NCI-H1105 (cell line): ENCODE measurements at regions not wholly inside any gene's neighbourhood (a gene's known extent, or its start where the extent isn't known, plus 50 kb on each side); places are given as distances from the start of the nearest gene placed in this dataset.
"Not testable (repeated sequence)": the region's sequence is repeated elsewhere in the genome, so short reads cannot be mapped to it uniquely, and the experiment has no call there.

ENCODE experiments used
- DNase-seq: peaks from one replicate; lab custom pipeline; 2025; lab: John Stamatoyannopoulos, UW

DNA sequence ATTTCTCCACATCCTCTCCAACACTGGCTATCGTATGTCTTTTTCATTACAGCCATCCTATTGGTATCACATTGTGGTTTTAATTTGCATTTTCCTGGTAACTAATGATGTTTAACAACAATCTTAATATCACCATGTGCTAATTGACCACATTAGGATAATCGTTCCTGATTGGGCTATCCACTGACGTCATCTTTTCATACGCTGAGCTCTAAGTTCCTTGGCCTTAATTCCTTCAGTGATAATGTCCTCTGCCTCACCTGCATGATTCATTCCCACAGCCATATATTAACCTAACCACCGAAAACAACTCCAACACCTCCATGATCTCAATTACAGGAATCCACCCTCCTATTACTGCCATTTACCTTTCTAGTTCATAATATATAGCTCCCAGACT, 547.9 kb upstream of the BRINP1 start:
- no peak for DNase-seq

DNA sequence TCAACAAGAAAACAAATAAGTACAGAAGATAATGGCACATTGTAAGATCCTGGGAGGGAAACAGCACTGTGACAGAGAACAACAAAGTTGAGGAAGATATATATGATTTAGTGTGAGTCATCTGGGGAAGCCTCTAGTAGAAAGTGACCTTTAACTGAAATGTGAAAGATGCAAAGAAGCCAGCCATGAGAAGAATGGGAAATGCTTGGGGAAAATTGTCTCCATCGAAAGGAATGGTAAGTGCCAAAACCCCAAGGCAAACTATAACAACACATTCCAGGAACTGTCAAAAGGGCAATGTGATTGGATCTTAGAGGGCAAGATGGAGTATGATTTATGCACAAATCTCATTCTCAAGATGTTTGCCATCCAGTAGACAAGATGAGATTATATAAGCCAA, 537.8 kb upstream of the BRINP1 start:
- no peak for DNase-seq

DNA sequence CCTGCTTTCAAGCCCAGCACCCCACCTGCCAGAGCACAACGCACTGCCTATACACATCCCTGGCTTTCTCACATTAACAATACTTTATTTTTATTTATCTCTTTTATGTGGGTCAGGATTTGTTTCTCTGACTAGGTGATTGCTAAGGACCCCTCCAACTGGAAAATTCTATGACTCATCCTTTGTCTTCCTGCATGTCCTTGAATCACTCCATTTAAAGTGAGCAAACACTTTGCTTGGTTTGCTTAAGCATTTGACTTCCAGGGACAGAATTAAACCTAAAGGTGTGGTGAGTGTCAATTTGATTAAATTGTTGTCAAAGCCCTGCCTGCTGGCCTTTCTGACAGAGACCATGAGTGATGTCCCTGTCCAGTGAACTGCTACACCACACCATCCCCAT, 536.5 kb upstream of the BRINP1 start:
- DNase-seq, result no peak

GRCh38 chr9:119903851-119904250, 534.6 kb upstream of the BRINP1 start:
- DNase-seq, result no peak

DNA sequence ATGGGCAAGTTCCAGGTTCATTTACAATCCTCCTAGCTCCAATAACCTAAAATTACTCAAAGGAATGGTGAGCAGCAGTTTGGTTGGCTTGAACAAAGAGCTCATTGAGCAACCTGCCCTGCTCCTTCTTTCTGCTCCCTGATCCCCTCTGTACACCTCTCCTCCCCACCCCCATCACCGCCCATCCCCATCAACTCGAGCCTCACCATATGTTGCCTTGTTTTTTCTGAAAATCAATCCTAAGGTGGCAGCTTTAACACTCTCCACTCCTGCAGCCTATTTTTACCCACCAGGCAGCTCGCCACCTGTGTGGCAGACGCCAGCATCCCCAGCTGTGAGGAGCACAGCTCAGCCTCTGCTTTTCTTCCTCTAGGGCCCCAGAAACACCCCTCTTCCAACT, 533.4 kb upstream of the BRINP1 start:
- DNase-seq, result no peak

DNA sequence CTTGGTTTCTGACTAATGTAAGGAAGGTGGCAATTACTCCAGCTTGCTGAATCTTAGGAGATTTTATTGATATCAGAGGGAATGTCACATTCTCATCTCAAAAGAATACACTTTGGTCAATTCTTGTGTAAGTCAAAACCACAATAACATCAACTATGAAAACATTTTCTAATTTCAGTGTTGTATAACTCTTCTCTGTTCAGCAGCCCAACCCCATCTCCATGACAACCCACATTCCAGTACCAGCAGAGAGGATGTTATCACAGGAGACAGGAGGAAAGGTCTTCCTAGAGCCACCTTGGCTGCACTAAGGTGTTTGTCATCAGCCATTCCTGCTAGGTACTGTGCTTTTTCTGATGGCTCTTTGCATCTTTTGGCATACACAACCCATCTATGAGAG, 529.1 kb upstream of the BRINP1 start:
- no peak for DNase-seq

GRCh38 chr9:119884438-119884837, 515.2 kb upstream of the BRINP1 start:
- DNase-seq, result no peak

DNA sequence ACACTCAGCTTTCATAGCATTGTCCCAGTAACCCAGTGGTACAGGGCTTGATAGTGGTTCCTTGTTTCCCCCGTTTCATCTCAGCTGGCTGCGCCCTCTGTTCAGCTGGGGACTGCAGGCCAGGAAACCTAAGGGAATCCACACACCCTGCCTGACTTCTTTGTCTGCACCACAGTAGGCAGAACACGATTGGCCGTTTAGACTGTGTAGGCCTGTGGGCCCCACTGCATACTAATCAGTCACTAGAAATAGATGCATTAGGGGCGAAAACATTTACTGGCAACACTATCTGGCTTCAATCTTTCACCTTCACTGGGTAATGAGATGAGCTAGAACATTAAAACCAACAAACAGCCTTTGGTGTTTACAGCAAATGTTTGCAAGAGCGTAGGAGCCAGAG, 512.7 kb upstream of the BRINP1 start:
- DNase-seq, result no peak

DNA sequence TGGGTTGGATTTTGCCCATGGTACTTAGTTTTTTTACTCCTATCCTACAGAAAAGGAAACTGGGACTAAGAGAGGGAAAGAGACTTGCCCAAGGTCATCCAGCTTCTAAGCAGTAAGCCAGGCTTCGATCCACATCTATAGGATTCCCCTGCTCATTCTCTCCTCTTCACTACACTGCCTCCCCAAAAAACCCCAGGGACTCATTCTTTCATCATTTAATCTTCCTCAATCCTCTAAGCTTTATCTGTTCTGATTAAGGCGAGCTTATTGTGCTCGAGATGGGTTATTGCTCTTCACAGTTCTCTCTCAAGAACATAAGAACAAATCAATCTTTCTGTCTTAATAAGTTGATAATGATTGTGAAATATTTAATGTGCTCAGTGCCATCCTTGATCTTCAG, 511.1 kb upstream of the BRINP1 start:
- no peak for DNase-seq

DNA sequence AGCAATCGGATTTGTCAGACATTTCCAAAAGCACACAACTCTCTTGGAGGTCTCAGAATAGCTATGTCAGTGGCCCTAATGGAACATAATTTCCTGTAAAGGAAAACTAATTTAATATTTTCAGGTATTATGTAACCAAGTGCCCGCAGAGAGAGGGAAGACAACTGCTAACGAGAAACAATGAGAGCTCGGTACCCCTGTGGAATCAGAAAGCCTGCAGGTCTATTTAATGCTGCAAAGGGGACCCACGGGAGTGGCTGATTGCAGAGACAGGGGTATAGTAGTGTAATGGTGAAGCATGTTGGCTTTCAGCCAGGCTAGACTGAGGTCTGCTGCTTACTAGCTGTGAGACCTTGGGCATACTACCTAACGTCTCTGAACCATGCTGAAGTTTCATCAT, 508.1 kb upstream of the BRINP1 start:
- no peak for DNase-seq

DNA sequence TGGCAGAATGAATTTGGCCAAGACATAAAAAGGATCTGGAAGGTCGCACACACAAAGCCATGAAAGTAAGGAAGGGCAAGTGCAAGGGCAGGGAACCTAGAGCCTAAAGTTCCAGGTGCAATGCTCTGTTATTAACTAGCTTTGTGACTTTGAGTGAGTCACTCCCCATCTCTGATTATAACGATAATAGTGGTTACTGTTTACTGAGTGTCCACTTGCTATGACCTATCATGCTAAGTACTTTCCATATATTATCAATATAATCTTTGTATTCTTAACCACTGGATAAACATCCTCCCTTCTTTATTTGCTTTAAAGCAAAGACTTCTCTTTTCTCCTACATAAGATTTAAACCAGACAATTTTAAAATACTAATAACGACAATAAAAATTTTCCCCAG, 504.6 kb upstream of the BRINP1 start:
- no peak for DNase-seq

- DNase-seq, result not testable (repeated sequence)
Observed at GRCh38 chr9:119870251-119870650, 501.0 kb upstream of the BRINP1 start.

GRCh38 chr9:119868694-119869093, 499.5 kb upstream of the BRINP1 start:
- DNase-seq, result peak; percentile 76

GRCh38 chr9:119861842-119862241, 492.6 kb upstream of the BRINP1 start:
- DNase-seq, result no peak

DNA sequence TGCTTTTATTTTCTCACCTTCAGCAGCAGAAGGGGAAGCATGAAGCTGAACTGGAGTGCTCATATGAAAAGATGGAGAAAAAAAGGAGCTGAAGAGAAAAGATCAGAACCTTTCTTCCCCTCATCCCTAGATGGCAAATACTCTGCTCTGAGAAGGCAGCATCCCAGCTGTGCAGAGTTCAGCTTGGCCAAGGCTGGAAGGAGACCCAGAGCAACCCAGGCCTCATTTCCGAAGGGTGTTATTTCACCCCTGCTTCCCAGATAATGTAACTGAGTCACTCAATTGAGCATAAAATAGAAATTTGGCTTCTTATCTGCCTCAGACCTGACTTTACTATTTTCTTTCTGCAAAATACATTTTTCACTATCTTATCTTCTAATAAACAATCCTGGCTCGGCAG, 489.9 kb upstream of the BRINP1 start:
- no peak for DNase-seq

DNA sequence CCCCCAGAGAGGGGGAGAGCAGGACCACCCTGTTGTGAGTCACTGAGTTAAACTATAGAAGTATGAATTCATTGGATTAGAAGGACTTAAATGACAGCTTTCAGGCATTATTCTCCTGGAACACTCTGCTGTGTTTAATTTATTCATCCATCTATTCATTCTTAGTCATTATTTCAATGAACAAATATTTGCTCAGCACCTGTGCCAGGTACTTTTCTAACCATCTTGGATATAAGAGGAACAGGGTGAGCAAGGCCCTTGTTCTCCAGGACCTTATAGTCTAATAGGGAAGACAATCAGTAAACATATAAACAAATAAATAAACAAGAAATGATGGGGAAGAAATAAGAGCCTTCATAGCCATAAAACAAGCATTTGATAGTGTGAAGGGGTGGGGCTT, 483.9 kb upstream of the BRINP1 start:
- DNase-seq, result peak; percentile 54

DNA sequence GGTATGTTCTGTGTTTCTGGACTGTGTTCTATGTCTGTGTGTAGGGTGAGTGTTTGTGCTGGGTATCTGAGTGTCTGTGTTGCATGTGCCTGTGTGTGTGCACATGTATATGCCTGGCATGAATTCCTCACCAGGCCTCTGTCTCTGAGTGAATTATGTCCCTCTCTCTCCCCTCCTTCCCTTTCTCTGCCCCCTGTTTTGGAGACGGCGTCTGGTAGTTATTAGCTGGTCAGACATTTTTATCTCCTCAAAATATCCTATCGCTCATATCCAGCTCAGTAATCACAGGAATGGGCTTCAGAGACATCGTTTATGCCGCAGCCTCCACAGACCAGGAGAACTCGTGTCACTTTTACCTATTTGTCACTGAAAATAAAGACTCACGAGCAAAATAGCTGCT, 483.2 kb upstream of the BRINP1 start:
- DNase-seq, result no peak

GRCh38 chr9:119844431-119844830, 475.2 kb upstream of the BRINP1 start:
- DNase-seq, result no peak

DNA sequence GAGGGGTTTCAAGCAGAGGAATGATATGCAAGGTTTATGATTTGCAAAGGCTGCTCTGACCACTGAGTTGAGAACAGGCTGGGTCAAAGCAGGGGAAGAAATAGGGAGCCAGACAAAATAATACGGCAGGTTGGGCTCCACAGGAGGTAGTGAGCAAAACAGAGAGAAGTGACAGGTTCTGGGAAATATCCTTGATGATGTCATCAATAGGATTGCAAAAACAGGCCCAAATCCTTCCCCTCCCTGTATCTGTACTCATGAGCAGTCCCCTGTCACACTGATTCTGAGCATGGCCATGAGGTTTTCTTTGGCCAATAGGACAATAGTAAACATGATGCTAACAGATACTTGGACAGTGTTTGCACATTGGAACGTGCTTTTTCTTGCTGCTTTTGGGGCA, 471.8 kb upstream of the BRINP1 start:
- no peak for DNase-seq

GRCh38 chr9:119839888-119840287, 470.7 kb upstream of the BRINP1 start:
- DNase-seq, result no peak

GRCh38 chr9:119838210-119838609, 469.0 kb upstream of the BRINP1 start:
- DNase-seq, result no peak

- DNase-seq, result no peak
Observed at GRCh38 chr9:119836036-119836435, 466.8 kb upstream of the BRINP1 start.

DNA sequence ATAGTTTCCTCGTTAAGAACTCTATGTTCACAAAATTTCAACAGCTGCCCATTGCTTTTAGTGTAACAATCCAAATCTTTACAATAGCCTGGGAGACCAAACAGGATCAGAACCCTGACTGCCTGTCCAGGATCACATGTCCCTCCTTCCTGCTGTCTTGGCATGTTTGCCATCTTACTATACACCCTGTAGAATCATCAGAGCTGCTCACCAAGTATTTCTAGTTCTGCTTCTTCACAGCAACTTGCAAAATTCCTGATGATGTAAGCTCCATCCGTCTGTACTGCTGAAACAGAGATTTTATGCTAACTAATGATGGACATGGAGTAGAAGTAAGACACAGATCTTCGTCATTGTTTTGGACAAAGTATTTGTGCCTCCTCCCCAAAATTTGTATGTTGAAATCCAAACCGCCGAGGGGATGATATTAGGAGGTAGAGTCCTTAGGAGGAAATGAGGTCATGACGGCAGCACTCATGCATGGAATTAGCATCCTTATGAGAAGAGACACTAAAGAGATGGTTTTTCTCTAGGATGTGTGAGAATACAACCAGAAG, 464.9 kb upstream of the BRINP1 start:
- no peak for DNase-seq

GRCh38 chr9:119831309-119831708, 462.1 kb upstream of the BRINP1 start:
- no peak for DNase-seq

DNA sequence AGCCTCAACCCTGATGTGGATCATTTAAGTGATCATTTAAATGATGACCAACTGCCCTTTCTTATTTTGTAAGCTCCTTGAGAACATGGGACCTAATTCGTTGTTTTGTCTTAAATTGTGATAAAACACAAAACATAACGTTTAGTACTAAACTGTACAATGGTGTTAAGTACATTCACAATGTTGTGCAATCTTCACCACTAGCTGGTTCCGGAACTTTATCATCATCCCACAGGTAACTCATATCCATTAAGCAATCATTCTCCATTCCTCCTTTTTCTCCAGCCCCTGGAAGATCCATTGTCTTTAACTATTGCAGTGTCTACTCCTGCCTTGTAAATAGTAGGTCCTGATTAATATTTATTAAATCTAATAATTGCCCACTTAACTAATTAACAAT, 460.5 kb upstream of the BRINP1 start:
- no peak for DNase-seq
